GM12873 (cell line): ENCODE measurements at regions not wholly inside any gene's neighbourhood (a gene's known extent, or its start where the extent isn't known, plus 50 kb on each side); places are given as distances from the start of the nearest gene placed in this dataset.

Experiments
- TF ChIP-seq, protein P1 (sequence below): IDR thresholded peaks from 2 replicates; pipeline ENCODE4 v1.5.1; 2012; ENCODE audit warnings: low read depth, mild to moderate bottlenecking, moderate library complexity, low read length, control low read depth; ENCODE audit not compliant: insufficient read depth; ENCODE audit errors: missing control alignments

DNA sequence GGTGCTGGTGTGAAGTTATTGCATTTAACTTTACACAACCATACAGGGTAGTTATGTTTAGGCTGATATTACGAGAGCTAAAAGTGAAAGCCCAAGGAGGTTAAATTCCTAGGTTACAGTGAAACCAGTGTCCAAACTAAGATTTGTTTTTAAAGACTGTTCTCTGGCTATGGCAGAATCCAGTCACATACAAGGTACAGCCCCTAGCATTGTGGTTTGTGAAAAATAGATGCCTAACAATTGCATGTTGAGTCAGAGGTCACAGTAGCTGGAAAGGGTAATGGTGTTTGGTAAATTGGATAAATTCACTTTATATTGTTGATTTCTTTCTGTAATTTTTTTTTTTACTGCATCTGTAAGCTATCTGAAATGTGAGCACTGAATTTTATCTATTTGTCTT lies 614.6 kb upstream of the TBL1XR1 start:
- TF ChIP-seq, protein P1, sequence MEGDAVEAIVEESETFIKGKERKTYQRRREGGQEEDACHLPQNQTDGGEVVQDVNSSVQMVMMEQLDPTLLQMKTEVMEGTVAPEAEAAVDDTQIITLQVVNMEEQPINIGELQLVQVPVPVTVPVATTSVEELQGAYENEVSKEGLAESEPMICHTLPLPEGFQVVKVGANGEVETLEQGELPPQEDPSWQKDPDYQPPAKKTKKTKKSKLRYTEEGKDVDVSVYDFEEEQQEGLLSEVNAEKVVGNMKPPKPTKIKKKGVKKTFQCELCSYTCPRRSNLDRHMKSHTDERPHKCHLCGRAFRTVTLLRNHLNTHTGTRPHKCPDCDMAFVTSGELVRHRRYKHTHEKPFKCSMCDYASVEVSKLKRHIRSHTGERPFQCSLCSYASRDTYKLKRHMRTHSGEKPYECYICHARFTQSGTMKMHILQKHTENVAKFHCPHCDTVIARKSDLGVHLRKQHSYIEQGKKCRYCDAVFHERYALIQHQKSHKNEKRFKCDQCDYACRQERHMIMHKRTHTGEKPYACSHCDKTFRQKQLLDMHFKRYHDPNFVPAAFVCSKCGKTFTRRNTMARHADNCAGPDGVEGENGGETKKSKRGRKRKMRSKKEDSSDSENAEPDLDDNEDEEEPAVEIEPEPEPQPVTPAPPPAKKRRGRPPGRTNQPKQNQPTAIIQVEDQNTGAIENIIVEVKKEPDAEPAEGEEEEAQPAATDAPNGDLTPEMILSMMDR: no peak

DNA sequence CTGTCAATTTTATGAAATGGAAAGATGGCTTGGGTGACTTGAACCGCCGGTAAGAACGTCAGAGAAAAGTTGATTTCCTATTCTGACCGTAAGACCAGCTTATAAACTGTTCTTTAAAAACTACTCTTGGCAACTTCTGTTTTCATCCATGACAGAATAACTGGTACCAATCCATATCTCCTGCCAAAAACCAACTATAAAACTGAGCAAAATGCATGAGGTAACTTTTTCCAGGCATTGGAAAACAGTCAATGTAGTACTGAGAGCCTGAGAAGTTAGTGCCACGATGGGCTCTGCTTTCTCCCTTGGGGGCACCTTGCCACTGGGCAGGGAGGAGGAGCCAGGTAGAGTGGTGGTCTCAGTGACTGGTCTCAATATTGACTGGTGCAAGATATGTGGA lies 615.2 kb upstream of the TBL1XR1 start:
- TF ChIP-seq, protein P1: no peak

GRCh38 chr3:177813322-177813721 lies 616.0 kb upstream of the TBL1XR1 start:
- TF ChIP-seq, protein P1: no peak

GRCh38 chr3:177816667-177817208 lies 619.5 kb upstream of the TBL1XR1 start:
- TF ChIP-seq, protein P1: no peak

- TF ChIP-seq, protein P1: no peak
Observed at GRCh38 chr3:177817751-177818150, 620.5 kb upstream of the TBL1XR1 start.

- TF ChIP-seq, protein P1: no peak
Observed at GRCh38 chr3:177818712-177819240, 621.5 kb upstream of the TBL1XR1 start.

- TF ChIP-seq, protein P1: no peak
Observed at GRCh38 chr3:177820683-177821316, 623.5 kb upstream of the TBL1XR1 start.
